Right forelimb (tissue), 1 donor: ENCODE measurements at regions not wholly inside any gene's neighbourhood (a gene's known extent, or its start where the extent isn't known, plus 50 kb on each side); places are given as distances from the start of the nearest gene placed in this dataset.

Experiments
- DNase-seq: peaks from one replicate; pipeline ENCODE4 v3.0.0-alpha.2; 2018

GRCh38 chr4:100970414-100970813 is 376.9 kb downstream of the PPP3CA start:
- no peak for DNase-seq

- no peak for DNase-seq
These were observed 377.4 kb downstream of the PPP3CA start for GRCh38 chr4:100969925-100970324.

GRCh38 chr4:100968046-100968445 is 379.3 kb downstream of the PPP3CA start:
- DNase-seq = no peak

DNA sequence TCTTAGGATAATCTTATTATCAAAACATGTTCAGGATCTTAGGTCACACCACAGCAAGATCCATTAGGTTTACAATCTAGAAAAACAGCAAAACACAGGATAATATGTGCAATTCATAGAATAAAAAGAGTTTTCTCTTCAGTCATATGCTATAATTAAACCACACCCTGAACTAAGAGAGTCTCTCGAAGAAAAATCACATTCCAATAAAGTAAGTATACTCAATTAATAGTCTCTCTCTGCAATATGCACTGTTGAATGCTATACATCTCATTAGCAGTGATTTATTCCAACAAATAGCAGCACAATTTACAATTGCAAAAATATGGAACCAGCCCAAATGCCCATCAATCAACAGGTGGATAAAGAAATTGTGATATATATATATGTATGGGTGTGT is 383.7 kb downstream of the PPP3CA start:
- no peak for DNase-seq

DNA sequence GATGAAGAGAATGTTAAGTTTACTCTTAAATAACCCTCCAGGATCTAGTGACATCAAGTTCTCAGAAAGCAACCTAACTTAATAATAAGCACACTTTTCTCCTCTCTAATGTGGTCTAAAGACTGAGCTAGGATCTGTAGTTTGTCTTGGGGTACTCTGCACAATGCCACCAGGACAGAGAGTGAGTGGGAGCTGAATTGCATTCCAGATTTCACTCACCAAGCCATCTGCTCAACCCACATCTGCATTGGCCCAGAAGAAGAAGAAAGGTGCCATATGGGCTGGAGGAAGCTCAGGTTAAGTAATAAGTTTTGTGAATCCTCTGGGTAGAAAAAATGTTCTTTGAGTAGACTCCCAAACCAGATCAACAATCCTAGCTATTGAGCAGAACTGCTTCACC is 384.6 kb downstream of the PPP3CA start:
- no peak for DNase-seq

DNA sequence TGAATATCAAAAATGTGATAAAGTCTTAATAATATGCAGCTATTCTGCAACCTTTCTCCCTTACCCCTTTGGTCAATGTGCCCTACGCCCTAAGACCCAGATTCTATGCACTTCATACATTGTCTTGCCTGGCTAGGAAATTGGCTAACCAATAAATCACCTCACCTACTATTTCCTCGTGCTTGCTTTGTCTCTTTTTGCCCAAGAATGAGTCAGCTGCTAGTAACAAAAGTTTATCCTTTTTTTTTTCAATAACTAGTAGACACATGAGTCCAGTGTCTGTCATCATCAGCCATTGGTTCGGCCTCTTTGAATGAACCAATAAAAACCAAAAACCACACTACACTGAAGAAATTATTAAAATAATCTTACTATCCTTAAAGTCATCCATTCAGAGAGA is 387.1 kb downstream of the PPP3CA start:
- no peak for DNase-seq

- no peak for DNase-seq
These were observed 393.3 kb downstream of the PPP3CA start for GRCh38 chr4:100954046-100954445.

DNA sequence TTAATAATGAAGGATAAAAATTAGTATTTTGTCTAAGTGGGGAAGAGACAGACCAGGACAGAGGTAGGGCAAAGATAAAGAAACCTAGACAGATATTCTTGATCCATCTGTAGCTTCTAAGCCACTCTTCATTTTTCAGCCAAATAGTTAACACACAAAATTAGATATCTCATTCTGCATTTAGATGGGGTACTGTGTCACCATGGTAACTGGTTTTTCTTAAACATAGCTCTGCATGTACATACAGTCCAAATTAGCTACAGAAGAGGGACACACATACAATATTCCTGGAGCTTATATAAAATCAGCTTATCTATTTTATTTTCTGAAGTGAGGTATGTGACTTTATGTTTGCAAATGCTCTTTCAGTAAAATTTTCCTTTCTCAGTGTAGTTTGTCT is 393.7 kb downstream of the PPP3CA start:
- no peak for DNase-seq

- no peak for DNase-seq
These were observed 394.7 kb downstream of the PPP3CA start for GRCh38 chr4:100952590-100952989.

GRCh38 chr4:100949350-100949935 is 397.9 kb downstream of the PPP3CA start:
- no peak for DNase-seq

DNA sequence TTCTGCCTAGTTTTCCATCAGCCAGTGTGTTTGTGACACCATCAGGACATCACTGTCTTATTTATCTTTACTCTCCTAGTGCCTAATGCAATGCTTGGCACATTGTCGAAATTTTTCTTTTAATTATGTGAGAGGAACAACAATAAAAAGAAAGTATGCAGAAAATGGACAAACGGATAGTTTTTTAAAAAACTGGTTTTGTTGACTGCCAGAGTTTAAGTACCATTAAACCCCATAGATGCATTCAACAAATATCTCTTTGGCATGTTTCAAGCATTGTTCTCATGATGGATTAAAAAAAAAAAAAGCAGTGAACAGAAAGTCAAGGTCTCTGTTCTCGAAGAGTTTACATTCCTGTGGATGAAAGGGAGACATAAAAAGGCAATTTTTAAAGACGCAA is 398.4 kb downstream of the PPP3CA start:
- no peak for DNase-seq

DNA sequence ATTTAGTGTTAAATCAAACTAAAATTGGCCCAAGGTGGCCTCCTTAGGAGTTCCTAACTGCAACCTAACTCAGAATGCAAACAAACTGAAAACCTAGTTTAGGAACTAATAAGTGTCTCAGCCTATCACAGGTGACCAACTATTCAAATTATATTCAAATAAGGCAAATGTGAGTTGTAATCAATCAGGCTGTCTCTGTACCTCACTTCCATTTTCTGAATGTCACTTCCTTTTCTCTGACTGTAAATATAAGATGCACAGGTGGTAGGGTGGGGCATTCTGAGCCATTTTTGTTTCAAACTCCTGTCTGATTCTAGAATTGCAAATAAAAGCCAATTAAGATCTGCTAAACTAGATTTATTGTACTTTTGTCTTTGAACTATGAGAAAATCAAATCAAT is 401.5 kb downstream of the PPP3CA start:
- no peak for DNase-seq

DNA sequence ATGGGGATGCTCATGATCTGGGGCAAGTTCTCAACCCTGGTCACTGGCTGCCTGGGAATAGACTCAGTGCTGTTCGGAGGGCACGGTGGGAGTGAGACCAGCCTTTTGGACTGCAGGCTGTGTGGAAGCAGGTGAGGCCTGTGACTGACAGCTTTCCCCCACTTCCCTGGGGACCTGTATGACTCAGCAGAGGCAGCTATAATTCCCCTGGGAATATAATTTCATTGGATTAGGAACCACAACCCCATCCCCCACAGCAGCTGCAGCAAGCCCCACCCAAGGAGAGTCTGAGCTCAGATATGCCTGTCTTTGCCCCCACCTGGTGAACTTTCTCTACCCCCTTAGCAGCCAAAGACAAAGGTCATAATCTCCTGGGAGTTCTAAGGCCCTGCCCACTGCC is 408.6 kb downstream of the PPP3CA start:
- no peak for DNase-seq

DNA sequence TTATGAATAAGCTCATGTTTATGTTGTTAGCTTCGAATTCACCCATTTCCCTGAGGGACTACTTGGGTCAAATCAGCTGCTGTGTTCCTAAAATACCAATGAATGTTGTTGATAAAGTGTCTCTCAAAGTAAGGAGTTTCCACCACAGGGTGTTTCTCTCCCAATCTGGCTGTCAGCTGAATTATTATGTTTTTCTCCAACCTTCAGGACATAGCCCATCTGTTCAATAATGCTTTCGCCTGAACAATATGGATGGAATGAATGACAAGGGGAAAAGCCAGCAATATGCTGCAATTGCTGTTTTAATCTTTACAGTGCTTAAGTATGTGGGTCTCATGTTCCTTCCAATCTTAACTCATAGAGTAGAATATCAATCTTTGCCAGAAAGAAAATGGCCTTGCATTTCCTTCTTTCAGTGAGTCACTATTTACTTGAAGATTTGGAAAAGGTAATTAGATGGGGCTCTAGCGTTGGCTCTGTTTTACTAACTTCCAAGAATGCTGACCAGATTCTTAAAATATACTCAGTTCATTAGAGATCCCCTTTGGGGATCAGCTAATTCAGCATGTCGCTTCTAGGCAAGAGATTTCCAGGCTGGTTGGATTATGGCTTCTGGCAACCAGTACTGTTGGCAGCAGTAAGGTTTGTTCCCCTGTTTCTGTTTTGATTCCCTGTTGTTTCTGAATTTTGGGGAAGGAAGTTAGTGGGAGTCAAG is 410.5 kb downstream of the PPP3CA start:
- DNase-seq = no peak

- no peak for DNase-seq
These were observed 412.2 kb downstream of the PPP3CA start for GRCh38 chr4:100935090-100935489.

DNA sequence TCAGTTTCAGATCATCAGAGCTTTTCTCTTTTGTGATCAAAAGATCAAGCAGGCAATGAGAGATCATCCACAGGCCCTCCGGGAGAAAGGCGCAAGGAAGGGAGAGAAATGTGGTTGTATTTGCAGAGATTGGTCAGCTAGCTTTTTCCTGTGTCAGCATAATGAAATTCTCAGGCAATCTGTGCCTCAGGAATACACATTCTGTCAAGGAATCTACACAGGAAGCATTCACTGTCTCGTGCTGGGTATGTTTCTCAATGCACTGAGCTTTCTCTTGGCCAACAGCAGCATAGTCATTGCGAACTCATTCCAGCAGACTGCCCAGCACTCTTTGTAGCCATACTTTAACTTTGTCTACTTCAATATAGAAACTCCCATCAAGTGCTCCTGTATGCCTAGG is 413.7 kb downstream of the PPP3CA start:
- DNase-seq = no peak

- DNase-seq = no peak
These were observed 411.9 kb upstream of the EMCN start for GRCh38 chr4:100929758-100930157.

- DNase-seq = no peak
These were observed 411.3 kb upstream of the EMCN start for GRCh38 chr4:100929135-100929534.

DNA sequence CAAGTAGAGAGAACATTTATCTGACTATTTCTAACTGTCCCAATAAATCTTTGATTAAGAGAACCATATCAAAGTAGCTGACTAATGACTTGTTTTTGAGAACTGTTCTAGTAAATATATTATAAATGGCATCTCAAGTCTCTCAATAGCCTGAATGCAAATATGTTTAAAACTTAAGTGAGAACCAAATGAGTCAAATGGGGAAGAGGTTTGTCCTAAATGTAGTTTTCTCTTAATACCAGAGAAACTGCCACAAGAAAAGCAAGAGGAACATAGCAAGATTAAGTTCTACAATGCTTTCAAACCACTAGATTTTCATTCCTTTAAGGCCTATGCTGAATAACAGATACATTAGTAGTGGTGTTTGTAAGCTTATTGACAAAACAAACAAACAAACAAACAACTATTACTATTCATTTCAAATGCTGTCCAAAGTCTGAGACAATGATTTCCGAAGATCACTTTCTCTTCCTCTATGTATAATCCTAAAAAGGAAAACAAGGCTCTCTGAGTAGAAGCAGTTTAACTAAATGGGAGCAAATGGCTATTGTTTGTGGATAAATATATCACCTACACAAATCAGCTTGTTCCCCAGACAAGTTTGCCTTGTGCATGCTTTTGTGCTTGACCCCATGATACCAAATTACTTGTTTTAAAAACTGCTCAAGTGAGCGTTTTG is 408.4 kb upstream of the EMCN start:
- no peak for DNase-seq

DNA sequence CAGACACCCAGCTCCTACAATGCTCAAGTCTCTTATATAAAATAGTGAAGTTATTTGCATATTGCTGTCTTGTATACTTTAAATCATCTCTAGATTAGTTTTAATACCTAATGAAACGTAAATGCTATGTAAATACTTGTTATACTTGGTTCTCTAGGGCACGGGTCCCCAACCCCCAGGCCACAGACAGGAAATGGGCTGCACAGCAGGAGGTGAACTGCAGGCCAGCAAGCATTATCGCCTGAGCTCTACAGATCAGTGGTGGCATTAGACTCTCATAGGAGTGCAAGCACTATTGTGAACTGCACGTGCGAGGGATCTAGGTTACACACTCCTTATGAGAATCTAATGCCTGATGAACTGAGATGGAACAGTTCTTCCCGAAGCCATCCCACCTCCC is 395.9 kb upstream of the EMCN start:
- DNase-seq = no peak

DNA sequence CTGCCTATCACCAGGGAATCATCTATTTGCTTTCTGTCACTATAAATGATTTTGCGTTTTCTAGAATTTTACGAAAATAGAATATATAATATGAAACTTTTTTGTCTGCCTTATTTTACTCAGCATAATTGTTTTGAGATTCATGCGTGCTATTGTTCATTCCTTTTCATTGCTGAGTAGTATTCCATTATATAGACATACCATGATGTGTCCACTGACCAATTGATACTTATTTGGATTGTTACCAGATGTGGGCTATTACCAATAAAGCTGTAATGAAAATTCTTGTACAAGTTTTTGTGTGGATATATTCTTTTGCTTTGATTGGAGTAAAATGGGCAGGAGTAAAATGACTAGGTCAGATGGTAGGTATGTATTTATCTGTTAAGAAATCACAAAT is 390.7 kb upstream of the EMCN start:
- no peak for DNase-seq

- DNase-seq = no peak
These were observed 389.9 kb upstream of the EMCN start for GRCh38 chr4:100907465-100908454.

DNA sequence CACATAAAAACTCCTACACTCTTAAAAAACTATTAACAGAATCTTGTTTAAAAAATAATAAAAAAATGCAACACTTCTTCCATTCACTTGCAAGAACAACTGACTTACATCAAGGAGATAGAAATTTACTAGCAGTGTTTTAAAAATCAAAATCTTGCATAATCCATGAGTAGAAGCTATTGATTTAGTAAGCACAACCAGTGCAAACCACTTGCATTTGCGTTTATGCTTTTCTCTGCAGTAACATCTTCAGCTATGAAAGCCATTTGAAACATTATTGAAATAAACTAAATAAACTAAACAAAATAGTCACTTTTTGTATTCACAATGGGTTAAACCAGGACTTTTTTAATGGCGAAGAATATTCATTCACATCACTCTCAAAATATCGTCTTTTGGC is 389.2 kb upstream of the EMCN start:
- DNase-seq = no peak
